CD4-positive, alpha-beta T cell treated with Interleukin-12 subunit alpha and Interleukin-12 subunit beta, for 1 hour (primary cell): ENCODE measurements at regions not wholly inside any gene's neighbourhood (a gene's known extent, or its start where the extent isn't known, plus 50 kb on each side); places are given as distances from the start of the nearest gene placed in this dataset.
A peak's percentile ranks its signal among the peaks of the same experiment; 100 is the strongest.
"Not testable (repeated sequence)": the region's sequence is repeated elsewhere in the genome, so short reads cannot be mapped to it uniquely, and the experiment has no call there.

Experiments
- DNase-seq: peaks from one replicate; pipeline ENCODE4 v3.0.0-alpha.2; 2020

DNA sequence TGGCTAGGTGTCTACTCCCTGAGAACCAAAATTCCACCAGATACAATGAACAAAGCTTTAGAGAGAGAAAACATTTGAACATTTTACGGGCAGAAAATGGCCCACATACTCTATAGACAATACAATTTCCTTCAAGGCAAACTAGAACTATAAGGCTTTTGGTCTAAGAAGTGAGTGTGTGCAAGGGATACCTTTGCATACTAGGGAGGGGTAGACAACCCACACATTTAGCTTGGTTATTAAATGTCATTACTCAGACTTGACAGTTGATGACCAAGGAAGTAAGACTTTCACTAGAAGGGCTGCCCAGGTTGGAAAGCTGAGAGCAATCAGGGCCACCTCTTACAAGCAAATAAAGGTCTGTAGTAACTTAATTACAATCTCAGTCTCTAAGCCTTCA, 64.0 kb upstream of the PLEKHM1 start:
- not testable (repeated sequence) for DNase-seq

DNA sequence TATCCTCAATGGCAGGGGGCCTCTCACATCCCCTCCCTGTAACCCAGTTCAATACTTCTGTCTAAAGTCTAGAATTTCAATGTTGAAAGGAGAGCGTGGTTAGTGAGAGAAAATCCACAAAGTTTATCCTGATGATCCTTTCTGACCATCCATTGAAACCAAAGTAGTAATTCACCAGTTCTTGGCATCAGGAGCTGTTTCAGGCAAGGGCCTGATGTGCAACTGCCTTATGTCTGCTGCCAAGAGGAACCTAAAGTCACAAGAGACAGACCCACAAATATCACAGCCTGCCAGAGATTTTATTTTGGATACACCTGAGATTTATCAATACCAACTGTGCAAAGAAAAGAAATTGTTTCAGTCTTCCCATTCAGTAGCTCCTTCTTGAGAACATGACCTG, 68.3 kb upstream of the PLEKHM1 start:
- DNase-seq, result not testable (repeated sequence)

DNA sequence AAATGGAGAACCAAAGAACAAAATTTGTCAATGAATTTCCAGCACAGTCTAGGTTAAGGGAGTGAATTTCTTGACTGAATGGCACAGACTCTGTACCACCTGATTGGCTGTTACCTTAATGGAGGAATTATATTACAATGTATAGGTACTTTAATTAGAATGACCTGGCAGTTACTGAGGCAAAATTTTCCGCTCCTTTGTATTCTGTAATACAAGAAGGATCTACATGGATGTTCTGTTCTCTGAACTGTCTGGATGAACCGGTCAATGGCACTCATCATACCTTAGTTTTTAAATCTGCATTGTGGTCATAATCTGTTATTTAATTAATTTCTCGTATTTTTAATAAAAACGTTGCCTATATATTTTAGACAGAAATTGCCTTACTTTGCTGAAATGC, 72.3 kb upstream of the PLEKHM1 start:
- DNase-seq, result not testable (repeated sequence)

DNA sequence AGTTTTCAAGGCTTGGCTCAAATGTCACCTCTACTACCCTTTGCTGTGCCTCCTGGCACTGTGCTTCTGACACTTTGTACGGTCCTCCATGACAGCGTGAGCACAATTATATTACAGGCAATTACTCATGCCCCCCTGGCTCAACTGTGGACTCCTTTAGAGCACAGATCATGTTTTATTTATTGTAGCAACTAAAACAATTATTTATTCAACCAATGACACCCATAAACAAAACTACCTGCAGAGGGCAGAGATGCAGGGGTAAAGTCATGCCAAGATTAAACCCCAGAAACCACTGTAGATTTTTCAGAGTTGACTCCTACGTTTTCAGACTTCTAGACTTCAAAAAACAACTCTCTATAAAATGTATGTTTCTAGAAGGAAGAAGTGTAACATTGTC, 72.8 kb upstream of the PLEKHM1 start:
- DNase-seq, result not testable (repeated sequence)

DNA sequence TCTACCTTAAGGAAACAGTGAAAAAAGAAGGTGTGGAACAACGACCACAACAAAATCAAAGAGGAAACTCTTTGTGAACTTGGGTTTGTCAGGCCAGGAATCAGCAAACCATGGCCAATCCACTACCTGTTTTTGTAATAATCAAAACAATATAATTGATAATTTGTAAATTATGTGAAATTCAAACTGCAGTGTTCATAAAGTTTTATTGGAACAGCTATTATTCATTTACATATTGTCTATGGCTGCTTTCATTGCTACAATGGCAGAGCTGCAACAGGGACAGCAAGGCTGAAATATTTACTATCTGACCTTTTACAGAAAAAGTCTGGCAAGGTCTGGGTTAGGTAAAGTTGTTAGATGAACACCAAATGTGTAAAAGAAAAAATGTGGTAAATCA, 77.8 kb upstream of the PLEKHM1 start:
- DNase-seq, result not testable (repeated sequence)

DNA sequence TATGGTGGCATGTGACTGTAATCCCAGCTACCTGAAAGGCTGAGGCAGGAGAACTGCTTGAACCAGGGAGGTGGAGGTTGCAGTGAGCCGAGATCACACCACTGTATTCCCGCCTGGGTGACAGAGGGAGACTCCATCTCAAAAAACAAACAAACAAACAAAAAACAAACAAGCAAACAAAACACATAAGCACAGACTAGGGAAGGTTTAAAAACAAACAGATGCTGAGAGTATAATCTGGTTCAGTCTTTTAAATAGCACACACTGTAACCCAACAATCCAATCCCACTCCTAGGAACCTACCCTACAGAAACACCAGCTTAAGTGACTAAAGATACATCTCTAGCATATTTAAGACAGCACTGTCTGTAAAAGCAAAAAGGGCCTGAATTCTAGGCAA, 82.8 kb upstream of the PLEKHM1 start:
- not testable (repeated sequence) for DNase-seq

DNA sequence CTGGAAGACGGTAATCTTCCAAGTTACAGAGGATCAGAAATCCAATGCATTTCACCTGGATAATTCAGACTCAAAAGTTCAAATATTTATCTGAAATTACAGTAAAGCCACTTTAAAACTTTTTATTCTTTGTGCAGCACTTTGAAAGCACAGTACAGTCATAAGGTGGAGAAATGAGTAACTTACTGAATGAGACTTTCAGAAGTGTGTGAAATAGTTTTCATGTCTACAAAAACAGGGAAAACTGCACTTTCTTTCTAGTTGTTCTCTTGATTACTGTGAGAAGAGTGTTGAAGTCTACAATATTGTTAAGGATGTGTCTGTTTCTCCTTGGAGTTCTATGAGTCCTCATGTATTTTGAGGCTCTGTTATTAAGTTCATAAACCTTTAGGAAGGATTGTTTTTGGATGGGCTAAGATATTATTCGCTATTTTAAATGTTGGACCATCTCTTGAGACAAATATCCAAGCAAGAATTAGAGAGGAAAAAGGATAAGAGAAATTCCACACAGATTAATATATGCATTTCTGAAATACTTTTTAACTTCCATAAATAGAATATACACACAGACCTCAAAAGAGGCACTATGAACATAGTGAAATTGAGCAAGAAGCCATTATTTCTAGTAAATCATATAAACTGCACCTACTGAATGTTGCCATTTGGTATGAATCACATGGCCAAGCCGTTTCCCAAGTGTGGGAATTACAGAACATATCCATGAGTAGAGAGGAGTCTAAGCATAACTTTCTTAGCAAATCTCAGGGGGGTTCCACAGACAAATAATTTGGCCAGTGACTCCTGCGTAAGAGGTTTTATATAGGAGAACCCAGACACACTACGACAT, 83.6 kb upstream of the PLEKHM1 start:
- no peak for DNase-seq

DNA sequence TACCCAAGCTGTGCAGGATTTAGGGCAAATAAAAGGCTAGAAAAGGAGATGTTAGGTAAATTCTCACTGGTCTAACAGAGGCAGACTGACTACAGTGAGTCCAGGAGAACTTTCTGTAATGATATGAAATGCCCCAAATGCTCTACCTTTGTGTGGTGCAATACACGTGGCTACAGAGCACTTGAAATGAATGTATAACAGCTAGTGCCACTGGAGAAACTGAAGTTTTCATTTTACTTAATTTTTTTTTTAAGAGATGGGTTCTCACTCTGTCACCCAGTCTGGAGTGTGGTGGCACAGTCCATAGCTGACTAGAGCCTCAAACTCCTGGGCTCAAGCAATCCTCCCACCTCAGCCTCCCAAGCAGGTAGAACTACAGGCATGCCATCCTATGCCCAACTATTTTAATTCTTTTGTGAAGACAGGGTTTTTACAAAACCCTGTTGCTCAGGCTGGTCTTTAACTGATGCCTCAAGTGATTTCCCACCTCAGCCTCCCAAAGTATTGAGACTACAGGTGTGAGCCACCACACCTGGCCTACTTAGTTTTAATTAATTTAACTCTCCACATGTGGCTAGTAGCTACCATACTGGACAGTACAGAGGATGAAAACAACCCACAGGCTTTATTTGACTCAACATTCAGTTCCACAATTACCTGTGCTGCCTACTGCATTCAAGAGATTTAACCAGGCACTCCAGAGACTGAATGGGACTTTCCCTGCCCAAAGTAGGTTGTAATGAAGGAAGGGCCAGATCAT, 84.8 kb upstream of the PLEKHM1 start:
- DNase-seq, result no peak

DNA sequence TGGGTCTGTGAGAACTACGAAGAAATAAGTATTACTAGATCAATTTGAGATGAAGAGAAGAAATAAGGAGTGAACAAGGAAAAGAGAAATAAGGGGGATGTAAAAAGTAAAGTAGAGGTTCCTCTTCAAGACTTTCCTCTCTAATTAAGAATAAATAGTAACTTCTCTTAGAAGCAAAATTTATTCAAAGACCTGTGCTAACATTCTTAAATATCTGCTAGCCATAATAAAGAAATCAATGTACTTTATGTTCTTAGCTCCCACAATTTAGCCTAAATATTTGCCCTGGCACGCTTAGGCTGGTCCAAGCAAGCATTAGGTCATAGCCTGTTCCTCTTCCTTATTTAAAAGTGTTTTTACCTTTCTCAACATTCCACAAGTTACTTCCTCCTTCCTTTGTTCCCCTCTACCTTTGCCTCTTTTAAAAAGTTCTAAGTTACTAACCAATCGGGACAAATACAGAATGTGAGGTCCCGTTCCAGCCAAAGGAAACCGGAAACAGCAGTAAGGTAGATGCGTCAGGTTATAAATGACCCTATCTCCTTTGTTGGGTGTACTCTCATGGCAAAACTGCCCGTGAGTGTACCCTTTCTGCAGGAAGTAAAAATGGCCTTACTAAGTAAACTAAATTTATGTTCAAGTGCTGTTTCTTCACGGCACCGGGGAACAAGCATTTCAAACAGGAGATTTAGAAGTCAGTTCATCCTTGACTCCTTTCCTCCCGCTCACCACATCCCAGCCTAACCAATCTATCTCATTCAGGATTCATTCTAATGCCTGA, 86.2 kb upstream of the PLEKHM1 start:
- DNase-seq, result not testable (repeated sequence)

DNA sequence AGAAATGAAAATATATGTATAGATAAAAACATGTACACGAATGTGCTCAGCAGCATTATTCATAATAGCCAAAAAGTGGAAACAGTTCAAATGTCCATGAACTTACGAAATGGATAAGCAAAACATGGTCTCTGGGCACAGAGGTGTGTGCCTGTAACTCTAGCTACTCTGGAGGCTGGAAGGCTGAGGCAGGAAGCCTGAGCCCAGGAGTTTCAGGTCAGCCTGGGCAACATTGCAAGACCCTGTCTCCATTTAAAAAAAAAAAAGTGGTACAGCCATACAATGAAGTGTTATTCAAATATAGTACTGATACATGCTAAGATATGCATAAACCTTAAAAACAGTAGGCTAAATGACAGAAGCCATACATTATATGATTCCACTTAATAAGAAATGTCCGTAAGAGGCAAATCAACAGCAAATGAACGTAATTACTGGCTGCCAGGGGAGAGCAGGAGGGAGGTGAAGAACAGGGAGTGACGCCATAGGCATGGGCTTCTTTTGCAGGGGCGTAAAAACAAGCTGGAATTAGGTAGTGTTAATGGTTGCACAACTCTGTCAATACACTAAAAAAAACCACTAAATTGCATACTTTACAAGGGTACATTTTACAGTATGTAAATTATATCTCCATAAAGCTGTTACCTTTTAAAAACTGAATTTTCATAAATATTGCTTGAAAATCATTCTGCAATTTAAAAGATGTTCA, 87.2 kb upstream of the PLEKHM1 start:
- DNase-seq, result no peak

DNA sequence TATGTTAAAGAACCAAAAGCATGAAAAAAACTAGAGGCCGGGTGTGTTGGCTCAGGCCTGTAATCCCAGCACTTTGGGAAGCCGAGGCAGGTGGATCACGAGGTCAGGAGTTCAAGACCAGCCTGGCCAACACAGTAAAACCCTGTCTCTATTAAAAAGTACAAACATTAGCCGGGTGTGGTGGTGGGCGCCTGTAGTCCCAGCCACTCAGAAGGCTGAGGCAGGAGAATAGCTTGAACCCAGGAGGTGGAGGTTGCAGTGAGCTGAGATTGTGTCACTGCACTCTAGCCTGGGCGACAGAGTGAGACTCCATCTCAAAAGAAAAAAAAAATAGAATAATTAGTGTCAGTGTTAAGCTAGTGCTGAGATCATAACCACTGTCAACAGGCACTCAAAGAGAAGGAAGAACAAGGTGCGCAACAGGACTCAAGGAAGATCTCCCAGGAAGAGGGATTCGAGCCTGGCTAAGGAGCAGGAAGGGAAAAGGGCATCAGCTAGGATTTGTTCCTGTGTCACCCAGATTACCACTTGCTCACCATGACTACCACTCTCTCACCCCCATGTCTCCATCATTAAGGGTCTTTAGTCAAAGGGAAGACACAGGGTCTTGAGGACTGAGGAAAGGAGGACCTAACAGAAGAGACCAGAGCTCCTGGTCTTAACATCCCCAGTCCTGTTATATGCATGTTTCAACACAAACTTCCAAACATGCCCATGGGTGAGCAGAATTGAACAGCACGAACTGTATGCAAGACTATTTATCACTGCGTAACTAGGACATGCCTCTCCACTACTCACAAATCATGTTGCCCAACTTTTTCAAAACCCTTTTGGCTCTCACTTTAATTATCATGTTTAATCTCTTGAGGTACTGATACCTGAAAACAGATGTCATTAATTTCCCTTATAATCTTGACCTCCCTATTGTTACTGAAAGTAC, 88.3 kb upstream of the PLEKHM1 start:
- DNase-seq, result no peak

DNA sequence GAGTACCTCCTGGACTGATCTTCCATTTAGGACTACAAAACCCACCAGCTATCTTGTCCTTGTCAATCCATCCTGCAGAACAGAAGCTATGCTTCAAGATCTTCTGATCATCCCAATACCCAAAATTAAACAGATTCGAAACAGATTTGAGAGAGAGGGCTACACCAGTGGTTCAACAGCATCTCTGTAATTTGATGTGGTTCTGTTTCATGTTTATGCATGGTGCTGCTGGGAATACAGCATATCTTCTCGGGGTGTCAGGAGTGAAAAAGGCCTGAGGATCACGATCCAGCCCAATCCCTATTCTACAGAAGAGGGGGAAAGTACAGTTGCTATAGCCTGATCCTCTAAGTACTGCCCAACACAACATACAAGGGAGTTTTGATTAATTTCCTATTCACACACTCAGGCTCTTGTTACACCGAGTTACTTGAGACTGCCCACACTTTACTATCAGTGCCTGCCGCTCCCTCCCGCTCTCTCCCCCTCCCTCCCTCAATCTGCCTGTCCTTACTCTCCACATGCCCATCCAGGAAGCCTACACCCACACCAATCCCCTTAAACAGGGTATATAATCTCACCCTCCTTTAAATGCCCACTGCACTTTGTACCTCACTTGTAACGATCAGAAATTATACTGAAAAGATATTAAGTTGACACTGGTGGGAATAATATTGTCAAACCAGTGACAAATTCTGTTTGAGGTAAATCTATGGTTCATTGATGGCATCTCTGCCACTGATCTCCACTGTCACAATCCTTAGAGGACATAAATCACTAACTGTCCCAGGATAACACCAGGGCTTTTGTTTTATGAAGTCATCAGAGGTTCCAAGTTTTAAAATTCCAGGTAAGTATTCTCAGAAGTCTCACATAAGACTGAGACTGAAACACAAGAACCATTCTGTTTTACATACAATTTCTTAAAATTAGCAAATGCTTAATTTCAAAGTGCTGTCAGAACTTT, 89.3 kb upstream of the PLEKHM1 start:
- DNase-seq, result no peak

DNA sequence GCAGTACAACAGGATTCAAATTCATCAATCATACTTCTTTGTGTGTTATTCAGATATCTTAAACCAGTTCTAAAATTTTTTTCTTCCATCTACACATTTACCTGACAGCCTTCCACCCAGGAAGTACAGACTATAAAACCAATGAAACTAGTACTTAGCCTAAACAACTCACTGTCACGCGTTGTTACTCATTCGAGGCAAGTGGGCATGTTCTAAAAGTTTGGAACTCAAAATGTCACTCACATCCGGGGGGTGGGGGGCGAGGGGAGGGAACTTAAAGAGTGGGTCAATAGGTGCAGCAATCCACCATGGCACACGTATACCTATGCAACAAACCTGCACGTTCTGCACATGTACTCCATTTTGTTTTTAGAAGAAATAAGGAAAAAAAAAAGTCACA, 90.4 kb upstream of the PLEKHM1 start:
- DNase-seq, result no peak

DNA sequence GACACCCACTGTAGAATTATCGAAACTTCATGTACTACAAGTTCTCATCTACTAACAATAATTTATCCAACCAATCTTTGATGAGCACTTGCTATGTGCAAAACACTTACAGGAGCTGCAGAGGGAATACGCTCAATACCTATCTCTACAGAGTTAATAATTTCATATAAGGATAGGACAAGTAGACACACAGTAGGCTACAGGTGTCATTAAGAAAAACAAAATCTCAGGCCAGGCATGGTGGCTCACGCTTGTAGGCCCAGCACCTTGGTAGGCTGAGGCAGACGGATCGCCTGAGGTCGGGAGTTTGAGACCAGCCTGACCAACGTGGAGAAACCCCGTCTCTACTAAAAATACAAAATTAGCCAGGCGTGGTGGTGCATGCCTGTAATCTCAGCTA, 91.3 kb upstream of the PLEKHM1 start:
- DNase-seq, result no peak

DNA sequence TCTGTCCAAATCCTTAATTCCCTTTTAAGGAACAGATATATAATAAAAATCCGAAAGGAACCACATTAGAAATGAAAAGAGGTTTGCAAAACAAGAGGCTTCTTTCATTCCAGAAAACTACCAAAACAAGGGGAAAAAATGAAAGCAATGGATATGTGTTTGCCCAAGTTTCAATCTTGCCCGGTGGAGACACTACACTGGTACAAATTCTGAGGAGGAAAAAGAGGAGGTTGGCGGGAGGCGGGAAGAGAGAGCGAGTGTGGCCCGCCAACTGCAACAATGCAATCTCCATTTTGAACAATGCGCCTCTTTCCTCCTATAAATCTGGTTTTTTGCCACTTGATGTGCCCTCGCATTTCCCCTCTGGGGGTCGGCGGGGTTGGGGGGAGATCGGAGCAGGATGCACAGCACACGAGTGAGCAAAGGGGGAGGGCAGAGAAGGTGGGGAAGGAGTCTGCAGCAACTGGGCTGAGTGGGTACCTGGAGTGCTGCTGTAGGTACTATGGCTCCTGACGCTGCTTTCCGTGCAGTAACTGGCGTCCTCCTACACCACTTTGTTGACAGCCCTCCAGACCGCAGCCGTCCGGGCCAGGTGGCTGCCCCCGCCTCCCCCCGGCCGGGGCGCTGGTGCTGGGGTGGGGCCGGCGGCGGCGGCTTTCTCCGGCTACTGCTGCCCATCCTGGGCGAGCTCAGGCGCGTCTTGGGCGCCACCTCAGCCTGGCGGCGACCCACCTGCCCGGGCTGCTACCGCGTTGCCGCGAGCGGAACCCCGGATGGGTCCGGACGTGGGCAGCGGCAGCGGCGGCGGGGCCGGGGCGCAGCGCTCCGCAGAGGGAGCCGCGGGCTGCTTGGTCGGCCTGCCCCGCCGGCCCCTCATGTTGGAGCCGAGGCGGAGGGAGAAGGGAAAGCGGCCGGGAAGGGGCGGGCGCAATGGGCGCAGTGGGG, 93.8 kb upstream of the PLEKHM1 start:
- peak; percentile 78 for DNase-seq

DNA sequence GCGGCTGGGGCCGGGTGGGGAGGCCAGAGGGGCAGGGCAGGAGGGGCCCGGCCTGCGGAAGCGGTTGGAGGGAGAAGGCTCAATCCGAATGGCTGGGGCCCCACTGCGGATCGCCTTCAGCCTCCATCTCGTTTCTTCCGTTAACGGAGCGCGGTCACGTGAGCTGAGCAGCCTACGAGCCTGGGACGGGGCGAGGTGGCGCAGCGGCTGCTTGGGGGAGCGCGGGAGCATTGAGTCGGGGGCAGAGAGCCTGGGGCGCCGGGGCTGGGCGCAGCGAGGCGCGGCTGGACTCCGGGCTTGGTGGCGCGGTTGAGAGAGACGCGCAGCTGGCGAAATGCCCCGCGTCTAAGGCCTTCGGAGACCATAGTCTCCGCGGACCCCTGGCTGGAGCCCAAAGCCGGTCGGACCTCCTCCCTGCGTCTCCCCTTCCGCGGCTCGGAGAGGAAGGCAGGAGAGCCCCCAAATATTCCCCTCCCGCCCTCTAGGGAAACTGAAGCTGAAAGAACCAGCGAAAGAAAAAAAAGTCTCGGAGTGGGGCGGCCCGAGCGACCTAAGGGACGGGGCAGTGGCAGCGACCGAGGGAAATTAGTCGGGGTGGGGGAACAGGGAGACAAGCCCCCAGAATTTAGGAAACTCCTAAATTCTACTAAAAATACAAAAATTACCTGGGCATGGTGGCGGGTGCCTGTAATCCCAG, 94.7 kb upstream of the PLEKHM1 start:
- peak; percentile 83 for DNase-seq

DNA sequence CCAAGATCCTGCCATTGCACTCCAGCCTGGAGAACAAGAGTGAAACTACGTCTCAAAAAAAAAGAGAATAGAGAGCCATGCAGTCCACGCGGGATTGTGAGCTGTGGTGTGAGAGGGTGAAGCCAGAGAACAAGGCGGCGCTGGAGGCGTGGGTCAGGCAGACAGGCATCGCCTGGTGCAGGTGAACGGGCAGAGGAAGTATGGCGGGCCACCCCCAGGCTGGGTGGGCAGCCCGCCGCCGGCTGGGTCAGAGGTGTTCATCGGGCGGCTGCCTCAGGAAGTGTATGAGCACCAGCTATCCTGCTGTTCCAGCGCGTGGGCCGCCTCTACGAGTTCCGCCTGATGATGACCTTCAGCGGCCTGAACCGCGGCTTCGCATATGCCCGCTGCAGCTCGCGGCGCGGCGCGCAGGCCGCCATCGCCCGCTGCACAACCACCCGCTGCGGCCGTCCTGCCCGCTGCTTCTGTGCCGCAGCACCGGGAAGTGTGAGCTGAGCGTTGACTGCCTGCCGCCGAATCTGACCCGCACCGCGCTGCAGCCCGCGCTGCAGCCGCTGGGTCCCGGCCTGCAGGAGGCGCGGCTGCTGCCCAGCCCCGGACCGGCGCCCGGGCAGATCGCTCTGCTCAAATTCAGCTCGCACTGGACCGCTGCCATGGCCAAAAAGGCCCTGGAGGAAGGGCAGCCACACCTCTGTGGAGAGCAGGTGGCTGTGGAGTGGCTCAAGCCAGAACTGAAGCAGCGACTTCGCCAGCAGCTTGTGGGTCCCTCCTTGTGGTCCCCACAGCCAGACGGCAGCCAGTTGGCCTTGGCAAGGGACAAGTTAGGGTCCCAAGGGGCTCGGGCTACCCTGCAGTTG, 95.5 kb upstream of the PLEKHM1 start:
- DNase-seq, result peak; percentile 28

DNA sequence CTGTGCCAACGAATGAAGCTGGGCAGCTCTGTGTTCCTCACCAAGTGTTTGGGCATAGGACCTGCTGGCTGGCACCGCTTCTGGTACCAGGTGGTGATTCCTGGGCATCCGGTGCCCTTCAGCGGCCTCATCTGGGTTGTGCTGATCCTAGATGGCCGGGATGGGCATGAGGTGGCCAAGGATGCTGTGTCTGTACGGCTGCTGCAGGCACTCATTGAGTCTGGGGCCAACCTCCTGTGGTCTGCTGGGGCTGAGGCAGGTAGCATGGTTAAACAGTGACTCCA, 96.1 kb upstream of the PLEKHM1 start:
- not testable (repeated sequence) for DNase-seq
